Forelimb muscle (tissue), 1 donor: ENCODE measurements at regions not wholly inside any gene's neighbourhood (a gene's known extent, or its start where the extent isn't known, plus 50 kb on each side); places are given as distances from the start of the nearest gene placed in this dataset.
"Not testable (repeated sequence)": the region's sequence is repeated elsewhere in the genome, so short reads cannot be mapped to it uniquely, and the experiment has no call there.

Experiments
- DNase-seq: peaks from one replicate; pipeline ENCODE4 v3.0.0-alpha.2; 2013; ENCODE audit warnings: low read depth

- DNase-seq: no peak
These were observed 100.4 kb downstream of the CD83 start for GRCh38 chr6:14217728-14218518.

- no peak for DNase-seq
These were observed 100.9 kb downstream of the CD83 start for GRCh38 chr6:14218519-14218800.

GRCh38 chr6:14221564-14222279 lies 104.2 kb downstream of the CD83 start:
- no peak for DNase-seq

GRCh38 chr6:14222956-14223355 lies 105.4 kb downstream of the CD83 start:
- DNase-seq: no peak

- DNase-seq: no peak
These were observed 107.0 kb downstream of the CD83 start for GRCh38 chr6:14224359-14225103.

GRCh38 chr6:14226051-14226660 lies 108.6 kb downstream of the CD83 start:
- no peak for DNase-seq

- DNase-seq: no peak
These were observed 111.0 kb downstream of the CD83 start for GRCh38 chr6:14228571-14228970.

- DNase-seq: no peak
These were observed 113.5 kb downstream of the CD83 start for GRCh38 chr6:14231071-14231483.

- no peak for DNase-seq
These were observed 114.1 kb downstream of the CD83 start for GRCh38 chr6:14231501-14232280.

GRCh38 chr6:14232889-14233288 lies 115.3 kb downstream of the CD83 start:
- DNase-seq: no peak

- no peak for DNase-seq
These were observed 118.2 kb downstream of the CD83 start for GRCh38 chr6:14235653-14236356.

- no peak for DNase-seq
These were observed 121.5 kb downstream of the CD83 start for GRCh38 chr6:14239097-14239496.

- DNase-seq: no peak
These were observed 123.0 kb downstream of the CD83 start for GRCh38 chr6:14240411-14241166.

GRCh38 chr6:14241255-14242070 lies 123.9 kb downstream of the CD83 start:
- no peak for DNase-seq

- DNase-seq: not testable (repeated sequence)
These were observed 125.3 kb downstream of the CD83 start for GRCh38 chr6:14242912-14243311.

- DNase-seq: no peak
These were observed 126.0 kb downstream of the CD83 start for GRCh38 chr6:14243597-14243996.

GRCh38 chr6:14246876-14247275 lies 129.3 kb downstream of the CD83 start:
- no peak for DNase-seq

- no peak for DNase-seq
These were observed 133.0 kb downstream of the CD83 start for GRCh38 chr6:14250573-14250972.

GRCh38 chr6:14252271-14252850 lies 134.8 kb downstream of the CD83 start:
- no peak for DNase-seq
